ENCODE measurements at regions not wholly inside any gene's neighbourhood (a gene's known extent, or its start where the extent isn't known, plus 50 kb on each side); places are given as distances from the start of the nearest gene placed in this dataset.

- no peak overlapping the region for H3K27ac ChIP-seq (ENCODE audit: low read depth, low read length)
- H4K20me1 ChIP-seq (ENCODE audit: insufficient read depth, low read length): no peaks in the 10 kb centered on the region
- no peaks in the 10 kb centered on the region for H3K27me3 ChIP-seq (ENCODE audit: insufficient read depth, low read length)
- DNase-seq (ENCODE audit: insufficient read length, low spot score, missing footprints): no peak
- H3K36me3 ChIP-seq (ENCODE audit: insufficient read depth, low read length): no peaks in the 10 kb centered on the region
- no peak overlapping the region for H2AFZ ChIP-seq (ENCODE audit: low read length)
- no peak for TF ChIP-seq CTCF (IDR thresholded peaks at IDR 0.05; ENCODE audit: extremely low read depth, low read depth, low read length)
- H3K4me1 ChIP-seq (ENCODE audit: insufficient read depth, low read length): peaks cover 5% of the 10 kb centered on the region
- H3K4me2 ChIP-seq (ENCODE audit: insufficient read depth, low read length): no peak overlapping the region
- no peak overlapping the region for H3K4me3 ChIP-seq (ENCODE audit: insufficient read depth, low read length)
- no peaks in the 10 kb centered on the region for H3K9me3 ChIP-seq (ENCODE audit: low read depth, low read length)
- no peaks in the 10 kb centered on the region for H3K79me2 ChIP-seq (ENCODE audit: insufficient read depth, low read length)
These were observed 197.2 kb upstream of the IL15 start for GRCh38 chr4:141439223-141439622.

- H3K27ac ChIP-seq (ENCODE audit: low read depth, low read length): no peak overlapping the region
- H3K36me3 ChIP-seq (ENCODE audit: insufficient read depth, low read length): no peaks in the 10 kb centered on the region
- H2AFZ ChIP-seq (ENCODE audit: low read length): no peak overlapping the region
- TF ChIP-seq CTCF (IDR thresholded peaks at IDR 0.05; ENCODE audit: extremely low read depth, low read depth, low read length): no peak
- no peak overlapping the region for H3K4me2 ChIP-seq (ENCODE audit: insufficient read depth, low read length)
- H3K4me1 ChIP-seq (ENCODE audit: insufficient read depth, low read length): no peaks in the 10 kb centered on the region
- H3K27me3 ChIP-seq (ENCODE audit: insufficient read depth, low read length): no peaks in the 10 kb centered on the region
- H3K79me2 ChIP-seq (ENCODE audit: insufficient read depth, low read length): no peaks in the 10 kb centered on the region
- H4K20me1 ChIP-seq (ENCODE audit: insufficient read depth, low read length): no peaks in the 10 kb centered on the region
- H3K4me3 ChIP-seq (ENCODE audit: insufficient read depth, low read length): no peak overlapping the region
- H3K9me3 ChIP-seq (ENCODE audit: low read depth, low read length): no peaks in the 10 kb centered on the region
- no peak for DNase-seq (ENCODE audit: insufficient read length, low spot score, missing footprints)
These were observed 188.6 kb upstream of the IL15 start for GRCh38 chr4:141447761-141448160.

- Histone ChIP-seq H2AFZ (ENCODE audit: low read length) (no peak overlapping the region), H3K27me3 (ENCODE audit: insufficient read depth, low read length) (no peaks in the 10 kb centered on the region), H3K4me1 (ENCODE audit: insufficient read depth, low read length) (no peaks in the 10 kb centered on the region), H3K36me3 (ENCODE audit: insufficient read depth, low read length) (no peaks in the 10 kb centered on the region), H4K20me1 (ENCODE audit: insufficient read depth, low read length) (no peaks in the 10 kb centered on the region), H3K9me3 (ENCODE audit: low read depth, low read length) (no peaks in the 10 kb centered on the region), H3K79me2 (ENCODE audit: insufficient read depth, low read length) (no peaks in the 10 kb centered on the region), H3K27ac (ENCODE audit: low read depth, low read length) (no peak overlapping the region), H3K4me2 (ENCODE audit: insufficient read depth, low read length) (no peak overlapping the region), H3K4me3 (ENCODE audit: insufficient read depth, low read length) (no peak overlapping the region)
- DNase-seq (ENCODE audit: insufficient read length, low spot score, missing footprints): no peak
- TF ChIP-seq CTCF (IDR thresholded peaks at IDR 0.05; ENCODE audit: extremely low read depth, low read depth, low read length): no peak
These were observed 187.9 kb upstream of the IL15 start for GRCh38 chr4:141448490-141448889.

- Histone ChIP-seq H4K20me1 (ENCODE audit: insufficient read depth, low read length) (no peaks in the 10 kb centered on the region), H3K79me2 (ENCODE audit: insufficient read depth, low read length) (no peaks in the 10 kb centered on the region), H3K27ac (ENCODE audit: low read depth, low read length) (no peak overlapping the region), H3K27me3 (ENCODE audit: insufficient read depth, low read length) (no peaks in the 10 kb centered on the region), H3K4me2 (ENCODE audit: insufficient read depth, low read length) (no peak overlapping the region), H3K36me3 (ENCODE audit: insufficient read depth, low read length) (no peaks in the 10 kb centered on the region), H3K4me3 (ENCODE audit: insufficient read depth, low read length) (no peak overlapping the region), H2AFZ (ENCODE audit: low read length) (no peak overlapping the region), H3K9me3 (ENCODE audit: low read depth, low read length) (no peaks in the 10 kb centered on the region), H3K4me1 (ENCODE audit: insufficient read depth, low read length) (no peaks in the 10 kb centered on the region)
- TF ChIP-seq CTCF (IDR thresholded peaks at IDR 0.05; ENCODE audit: extremely low read depth, low read depth, low read length): no peak
- DNase-seq (ENCODE audit: insufficient read length, low spot score, missing footprints): no peak
These were observed 186.5 kb upstream of the IL15 start for GRCh38 chr4:141449927-141450326.
